ENCODE measurements at regions not wholly inside any gene's neighbourhood (a gene's known extent, or its start where the extent isn't known, plus 50 kb on each side); places are given as distances from the start of the nearest gene placed in this dataset.

DNA sequence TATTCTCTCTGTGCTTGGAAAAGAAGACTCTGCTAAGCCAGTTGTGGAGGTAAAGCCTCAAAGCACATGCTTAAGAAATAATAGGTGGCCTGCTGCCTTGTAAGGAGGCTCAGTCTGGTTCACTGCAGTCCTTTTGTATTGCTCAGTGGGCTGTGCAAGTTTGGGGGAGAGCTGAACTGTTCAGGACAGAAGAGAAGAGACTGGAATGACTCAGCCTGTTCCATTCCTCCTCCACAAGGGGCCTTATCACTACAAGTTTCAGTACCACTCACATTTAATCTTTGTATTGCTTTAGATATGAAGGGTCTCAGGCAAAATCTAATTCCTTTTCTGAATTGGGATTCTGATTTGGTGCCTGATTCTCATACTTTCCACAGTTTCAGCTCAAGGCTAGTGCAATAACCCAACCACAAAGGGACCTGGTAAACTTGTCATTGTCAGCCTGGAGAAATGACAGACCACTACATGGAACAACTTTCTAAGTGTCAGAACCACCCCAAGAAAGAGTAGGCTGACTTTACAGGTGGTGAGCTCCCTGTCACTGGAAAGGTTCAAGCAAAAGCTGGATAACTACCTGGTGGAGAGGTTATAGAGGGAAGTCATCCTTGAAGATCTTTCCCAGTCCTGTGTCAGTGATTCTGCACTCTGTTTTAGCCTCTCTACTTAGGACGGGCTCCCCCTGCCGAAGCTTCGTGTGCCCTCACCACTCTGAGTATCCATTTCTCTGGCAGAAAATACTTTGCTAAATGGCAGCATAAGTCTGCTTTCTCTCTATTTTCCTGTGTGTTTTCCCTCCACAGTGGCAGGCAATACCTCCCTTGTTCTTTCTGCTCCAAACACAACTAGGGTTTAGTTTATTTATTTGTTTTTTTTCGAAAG, 162.9 kb upstream of the GJB5 start:
- H3K4me3 ChIP-seq (ENCODE audit: low read depth, low read length), result no peak overlapping the region
- TF ChIP-seq CTCF (IDR thresholded peaks at IDR 0.05; ENCODE audit: insufficient read depth, low read depth, low read length), result no peak
- DNase-seq (ENCODE audit: low read depth), result no peak

GRCh38 chr1:34597877-34598514, 156.9 kb upstream of the GJB5 start:
- TF ChIP-seq CTCF (IDR thresholded peaks at IDR 0.05; ENCODE audit: insufficient read depth, low read depth, low read length), result peak; percentile 74
- H3K4me3 ChIP-seq (ENCODE audit: low read depth, low read length), result no peak overlapping the region
- DNase-seq (ENCODE audit: low read depth), result peak; percentile 36

- TF ChIP-seq CTCF (IDR thresholded peaks at IDR 0.05; ENCODE audit: insufficient read depth, low read depth, low read length), result no peak
- H3K4me3 ChIP-seq (ENCODE audit: low read depth, low read length), result no peak overlapping the region
- no peak for DNase-seq (ENCODE audit: low read depth)
Measured at GRCh38 chr1:34602907-34603306, 151.9 kb upstream of the GJB5 start.

DNA sequence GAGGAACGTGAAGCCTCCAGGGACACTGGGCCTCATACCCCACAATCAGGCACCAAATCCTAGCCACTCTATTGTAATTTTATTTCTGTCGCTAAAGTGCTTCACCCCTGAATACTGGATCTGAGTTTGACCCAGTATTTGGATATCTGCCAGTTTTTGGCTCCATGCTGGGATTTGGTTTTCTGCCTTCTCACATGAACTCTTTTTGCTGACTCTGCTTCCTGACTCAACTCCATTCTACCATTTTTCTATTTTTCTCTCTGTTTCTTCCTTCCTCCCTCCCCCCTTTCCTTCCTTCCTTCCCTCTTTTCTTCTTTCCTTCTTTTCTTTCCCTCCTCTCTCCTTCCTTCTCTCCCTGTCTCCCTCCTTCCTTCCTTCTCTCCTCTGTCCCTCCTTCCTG, 151.3 kb upstream of the GJB5 start:
- TF ChIP-seq CTCF (IDR thresholded peaks at IDR 0.05; ENCODE audit: insufficient read depth, low read depth, low read length), result no peak
- no peak for DNase-seq (ENCODE audit: low read depth)
- no peak overlapping the region for H3K4me3 ChIP-seq (ENCODE audit: low read depth, low read length)

GRCh38 chr1:34606504-34606903, 148.3 kb upstream of the GJB5 start:
- TF ChIP-seq CTCF (IDR thresholded peaks at IDR 0.05; ENCODE audit: insufficient read depth, low read depth, low read length), result no peak
- H3K4me3 ChIP-seq (ENCODE audit: low read depth, low read length), result no peak overlapping the region
- no peak for DNase-seq (ENCODE audit: low read depth)

- no peak overlapping the region for H3K4me3 ChIP-seq (ENCODE audit: low read depth, low read length)
- DNase-seq (ENCODE audit: low read depth), result no peak
- TF ChIP-seq CTCF (IDR thresholded peaks at IDR 0.05; ENCODE audit: insufficient read depth, low read depth, low read length), result no peak
Measured at GRCh38 chr1:34610063-34610462, 144.8 kb upstream of the GJB5 start.

Data from fibroblast of villous mesenchyme (primary cell).